Tibial nerve (tissue), 3 donors: ENCODE measurements at regions not wholly inside any gene's neighbourhood (a gene's known extent, or its start where the extent isn't known, plus 50 kb on each side); places are given as distances from the start of the nearest gene placed in this dataset.

ENCODE experiments used
- POLR2A ChIP-seq, 2 donors: fragments of 450-650 bp; IDR thresholded peaks; one replicate each; pipeline ENCODE4 v1.6.1; 2017; ENCODE audit warnings: antibody characterized with exemption in 2 of 2, mild to moderate bottlenecking in 2 of 2, moderate library complexity in 2 of 2
- TF ChIP-seq, protein P1 (sequence below), 5 experiments: fragments of 200-600 bp in 3 of 5; fragments of 450-650 bp in 2 of 5; sonication (generic) in 3 of 5; IDR thresholded peaks; one replicate each; pipeline ENCODE4 v1.5.1; 2016 to 2019; ENCODE audit warnings: antibody characterized with exemption in 5 of 5, mild to moderate bottlenecking in 3 of 5, moderate library complexity in 2 of 5

DNA sequence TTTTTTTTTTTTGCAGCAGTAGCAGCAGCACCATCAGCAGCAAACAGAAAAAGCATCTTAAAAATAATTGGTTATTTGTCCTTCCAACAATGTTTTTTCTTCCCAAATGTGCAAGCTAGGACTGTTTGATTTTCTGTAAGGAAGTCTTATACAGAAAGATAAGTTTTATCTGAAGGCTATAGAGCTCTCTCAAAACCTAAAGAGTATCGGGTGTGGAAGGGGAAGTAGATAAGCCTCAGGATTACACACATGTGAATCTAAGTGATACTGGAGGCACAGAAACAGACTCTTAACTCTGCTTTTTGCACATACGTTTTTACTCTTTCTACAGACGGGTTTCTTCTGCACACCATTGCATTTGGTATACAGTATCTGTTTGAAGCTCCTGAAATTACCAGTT is 184.4 kb upstream of the FTMT start:
- TF ChIP-seq, protein P1, sequence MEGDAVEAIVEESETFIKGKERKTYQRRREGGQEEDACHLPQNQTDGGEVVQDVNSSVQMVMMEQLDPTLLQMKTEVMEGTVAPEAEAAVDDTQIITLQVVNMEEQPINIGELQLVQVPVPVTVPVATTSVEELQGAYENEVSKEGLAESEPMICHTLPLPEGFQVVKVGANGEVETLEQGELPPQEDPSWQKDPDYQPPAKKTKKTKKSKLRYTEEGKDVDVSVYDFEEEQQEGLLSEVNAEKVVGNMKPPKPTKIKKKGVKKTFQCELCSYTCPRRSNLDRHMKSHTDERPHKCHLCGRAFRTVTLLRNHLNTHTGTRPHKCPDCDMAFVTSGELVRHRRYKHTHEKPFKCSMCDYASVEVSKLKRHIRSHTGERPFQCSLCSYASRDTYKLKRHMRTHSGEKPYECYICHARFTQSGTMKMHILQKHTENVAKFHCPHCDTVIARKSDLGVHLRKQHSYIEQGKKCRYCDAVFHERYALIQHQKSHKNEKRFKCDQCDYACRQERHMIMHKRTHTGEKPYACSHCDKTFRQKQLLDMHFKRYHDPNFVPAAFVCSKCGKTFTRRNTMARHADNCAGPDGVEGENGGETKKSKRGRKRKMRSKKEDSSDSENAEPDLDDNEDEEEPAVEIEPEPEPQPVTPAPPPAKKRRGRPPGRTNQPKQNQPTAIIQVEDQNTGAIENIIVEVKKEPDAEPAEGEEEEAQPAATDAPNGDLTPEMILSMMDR (IDR thresholded peaks at IDR 0.05): no peak
- no peak for TF ChIP-seq POLR2A (IDR thresholded peaks at IDR 0.05)
